ENCODE measurements at regions not wholly inside any gene's neighbourhood (a gene's known extent, or its start where the extent isn't known, plus 50 kb on each side); places are given as distances from the start of the nearest gene placed in this dataset.

DNA sequence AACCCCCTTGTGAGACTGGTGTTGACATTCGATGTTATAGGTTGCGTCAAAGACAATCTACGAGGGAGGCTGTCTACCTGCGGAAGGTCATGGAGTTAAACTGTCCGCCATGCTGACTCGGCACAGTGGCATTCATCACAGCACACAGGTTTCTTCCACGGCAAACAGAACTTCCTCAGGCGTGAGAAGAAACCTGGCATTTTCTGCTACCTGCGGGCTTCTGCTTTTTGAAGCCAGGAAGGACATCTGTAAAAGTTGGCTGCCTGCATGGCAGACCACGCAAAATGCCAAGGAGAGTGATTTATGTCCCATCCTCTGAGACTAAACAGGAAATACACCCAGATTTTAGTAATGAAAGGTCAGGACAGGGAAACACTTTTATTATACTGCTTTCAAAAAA, 809.8 kb upstream of the NUDT12 start:
- DNase-seq (ENCODE audit: low read depth) (no peak), FAIRE-seq (no peak)
- Histone ChIP-seq H2AFZ (ENCODE audit: low read depth, low read length) (no peak overlapping the region), H3K27me3 (ENCODE audit: insufficient read depth, low read length) (no peaks in the 10 kb centered on the region), H3K79me2 (ENCODE audit: insufficient read depth, low read length) (no peaks in the 10 kb centered on the region), H4K20me1 (ENCODE audit: insufficient read depth, low read length) (no peaks in the 10 kb centered on the region), H3K9ac (ENCODE audit: low read length) (no peak overlapping the region), H3K4me2 (ENCODE audit: low read length) (no peak overlapping the region), H3K27ac (ENCODE audit: low read depth, low read length) (no peak overlapping the region), H3K36me3 (ENCODE audit: insufficient read depth, low read length) (no peaks in the 10 kb centered on the region), H3K4me1 (ENCODE audit: insufficient read depth, low read length) (no peaks in the 10 kb centered on the region), H3K9me3 (ENCODE audit: insufficient read depth, low read depth, low read length) (no peaks in the 10 kb centered on the region), H3K4me3 (ENCODE audit: insufficient read depth, low read depth, low read length) (no peak overlapping the region)
- TF ChIP-seq, protein P1, sequence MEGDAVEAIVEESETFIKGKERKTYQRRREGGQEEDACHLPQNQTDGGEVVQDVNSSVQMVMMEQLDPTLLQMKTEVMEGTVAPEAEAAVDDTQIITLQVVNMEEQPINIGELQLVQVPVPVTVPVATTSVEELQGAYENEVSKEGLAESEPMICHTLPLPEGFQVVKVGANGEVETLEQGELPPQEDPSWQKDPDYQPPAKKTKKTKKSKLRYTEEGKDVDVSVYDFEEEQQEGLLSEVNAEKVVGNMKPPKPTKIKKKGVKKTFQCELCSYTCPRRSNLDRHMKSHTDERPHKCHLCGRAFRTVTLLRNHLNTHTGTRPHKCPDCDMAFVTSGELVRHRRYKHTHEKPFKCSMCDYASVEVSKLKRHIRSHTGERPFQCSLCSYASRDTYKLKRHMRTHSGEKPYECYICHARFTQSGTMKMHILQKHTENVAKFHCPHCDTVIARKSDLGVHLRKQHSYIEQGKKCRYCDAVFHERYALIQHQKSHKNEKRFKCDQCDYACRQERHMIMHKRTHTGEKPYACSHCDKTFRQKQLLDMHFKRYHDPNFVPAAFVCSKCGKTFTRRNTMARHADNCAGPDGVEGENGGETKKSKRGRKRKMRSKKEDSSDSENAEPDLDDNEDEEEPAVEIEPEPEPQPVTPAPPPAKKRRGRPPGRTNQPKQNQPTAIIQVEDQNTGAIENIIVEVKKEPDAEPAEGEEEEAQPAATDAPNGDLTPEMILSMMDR (IDR thresholded peaks at IDR 0.05; ENCODE audit: insufficient read depth, low read depth, low read length): no peak
- no peak for TF ChIP-seq EZH2 (IDR thresholded peaks at IDR 0.05; ENCODE audit: insufficient read depth, low read length)
- no peaks in the 10 kb centered on the region for H3K27me3 Mint-ChIP-seq (ENCODE audit: low read depth, unreplicated experiment)
- H3K9me3 Mint-ChIP-seq (ENCODE audit: unreplicated experiment): no peaks in the 10 kb centered on the region
- H3K27ac Mint-ChIP-seq (ENCODE audit: unreplicated experiment): no peak overlapping the region
- H3K36me3 Mint-ChIP-seq (ENCODE audit: low read depth, unreplicated experiment): no peaks in the 10 kb centered on the region
- H3K4me3 Mint-ChIP-seq (ENCODE audit: unreplicated experiment): no peak overlapping the region
- H3K4me1 Mint-ChIP-seq (ENCODE audit: low read depth, unreplicated experiment): peaks cover 3% of the 10 kb centered on the region

DNA sequence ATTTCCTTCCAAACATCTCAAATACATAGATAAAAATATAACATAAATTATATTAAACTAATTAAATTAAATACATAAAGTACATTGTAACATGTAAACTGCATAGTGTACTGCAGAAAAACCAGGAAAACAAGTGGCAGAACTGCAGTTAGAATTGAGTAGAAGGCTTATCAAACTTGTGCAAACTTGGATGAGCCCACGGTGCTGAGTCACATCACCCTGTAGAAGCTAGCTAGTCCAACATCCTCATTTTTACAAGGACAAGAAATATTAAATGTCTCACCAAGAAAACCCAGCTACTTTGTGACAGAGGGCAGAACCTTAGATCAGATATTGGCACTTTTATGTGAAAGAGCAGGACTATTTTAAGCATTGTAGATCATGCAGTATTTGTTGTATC, 807.9 kb upstream of the NUDT12 start:
- H3K9ac ChIP-seq (ENCODE audit: low read length): no peak overlapping the region
- H3K9me3 ChIP-seq (ENCODE audit: insufficient read depth, low read depth, low read length): no peaks in the 10 kb centered on the region
- Mint-ChIP-seq H3K9me3 (ENCODE audit: unreplicated experiment) (no peaks in the 10 kb centered on the region), H3K36me3 (ENCODE audit: low read depth, unreplicated experiment) (no peaks in the 10 kb centered on the region), H3K4me1 (ENCODE audit: low read depth, unreplicated experiment) (peaks cover 3% of the 10 kb centered on the region), H3K27ac (ENCODE audit: unreplicated experiment) (no peak overlapping the region), H3K27me3 (ENCODE audit: low read depth, unreplicated experiment) (no peaks in the 10 kb centered on the region), H3K4me3 (ENCODE audit: unreplicated experiment) (no peak overlapping the region)
- H3K4me3 ChIP-seq (ENCODE audit: insufficient read depth, low read depth, low read length): no peak overlapping the region
- no peaks in the 10 kb centered on the region for H4K20me1 ChIP-seq (ENCODE audit: insufficient read depth, low read length)
- peak; percentile 35 for DNase-seq (ENCODE audit: low read depth)
- no peaks in the 10 kb centered on the region for H3K79me2 ChIP-seq (ENCODE audit: insufficient read depth, low read length)
- no peak overlapping the region for H3K27ac ChIP-seq (ENCODE audit: low read depth, low read length)
- no peak overlapping the region for H2AFZ ChIP-seq (ENCODE audit: low read depth, low read length)
- TF ChIP-seq, protein P1 (IDR thresholded peaks at IDR 0.05; ENCODE audit: insufficient read depth, low read depth, low read length): no peak
- TF ChIP-seq EZH2 (IDR thresholded peaks at IDR 0.05; ENCODE audit: insufficient read depth, low read length): no peak
- no peaks in the 10 kb centered on the region for H3K36me3 ChIP-seq (ENCODE audit: insufficient read depth, low read length)
- no peak overlapping the region for H3K4me2 ChIP-seq (ENCODE audit: low read length)
- no peaks in the 10 kb centered on the region for H3K27me3 ChIP-seq (ENCODE audit: insufficient read depth, low read length)
- H3K4me1 ChIP-seq (ENCODE audit: insufficient read depth, low read length): no peaks in the 10 kb centered on the region
- no peak for FAIRE-seq

DNA sequence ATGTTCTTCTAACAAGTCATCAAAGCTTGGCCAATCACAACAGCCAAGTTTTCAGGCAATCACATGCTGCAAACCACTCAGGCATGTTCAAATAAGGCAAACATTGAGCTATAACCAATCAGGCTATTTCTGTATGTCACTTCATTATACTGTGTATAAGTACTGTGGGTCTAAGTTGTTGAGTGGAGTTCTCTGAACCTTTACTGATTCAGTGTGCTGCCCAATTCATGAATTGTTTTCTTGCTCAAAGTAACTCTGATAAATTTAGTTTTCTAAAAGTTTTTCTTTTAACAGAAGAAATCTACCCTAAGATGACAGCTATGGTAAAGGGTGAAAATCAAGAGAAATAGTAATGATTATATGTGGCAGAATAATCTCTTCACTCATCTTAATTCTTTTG, 805.4 kb upstream of the NUDT12 start:
- no peak overlapping the region for H2AFZ ChIP-seq (ENCODE audit: low read depth, low read length)
- no peaks in the 10 kb centered on the region for H3K9me3 ChIP-seq (ENCODE audit: insufficient read depth, low read depth, low read length)
- no peaks in the 10 kb centered on the region for H3K27me3 ChIP-seq (ENCODE audit: insufficient read depth, low read length)
- DNase-seq (ENCODE audit: low read depth) (no peak), FAIRE-seq (no peak)
- no peak overlapping the region for H3K9ac ChIP-seq (ENCODE audit: low read length)
- no peak overlapping the region for H3K27ac ChIP-seq (ENCODE audit: low read depth, low read length)
- Mint-ChIP-seq H3K27ac (ENCODE audit: unreplicated experiment) (no peak overlapping the region), H3K36me3 (ENCODE audit: low read depth, unreplicated experiment) (no peaks in the 10 kb centered on the region), H3K4me3 (ENCODE audit: unreplicated experiment) (no peak overlapping the region), H3K27me3 (ENCODE audit: low read depth, unreplicated experiment) (no peaks in the 10 kb centered on the region), H3K4me1 (ENCODE audit: low read depth, unreplicated experiment) (peaks cover 3% of the 10 kb centered on the region), H3K9me3 (ENCODE audit: unreplicated experiment) (no peaks in the 10 kb centered on the region)
- H3K4me2 ChIP-seq (ENCODE audit: low read length): no peak overlapping the region
- no peaks in the 10 kb centered on the region for H3K4me1 ChIP-seq (ENCODE audit: insufficient read depth, low read length)
- no peak overlapping the region for H3K4me3 ChIP-seq (ENCODE audit: insufficient read depth, low read depth, low read length)
- TF ChIP-seq, protein P1 (IDR thresholded peaks at IDR 0.05; ENCODE audit: insufficient read depth, low read depth, low read length): no peak
- TF ChIP-seq EZH2 (IDR thresholded peaks at IDR 0.05; ENCODE audit: insufficient read depth, low read length): no peak
- H4K20me1 ChIP-seq (ENCODE audit: insufficient read depth, low read length): no peaks in the 10 kb centered on the region
- no peaks in the 10 kb centered on the region for H3K36me3 ChIP-seq (ENCODE audit: insufficient read depth, low read length)
- no peaks in the 10 kb centered on the region for H3K79me2 ChIP-seq (ENCODE audit: insufficient read depth, low read length)

Measured in astrocyte (in vitro differentiated cells and primary cell).